ENCODE measurements at regions not wholly inside any gene's neighbourhood (a gene's known extent, or its start where the extent isn't known, plus 50 kb on each side); places are given as distances from the start of the nearest gene placed in this dataset.
"Not testable (repeated sequence)": the region's sequence is repeated elsewhere in the genome, so short reads cannot be mapped to it uniquely, and the experiment has no call there.

- no peak for DNase-seq
Measured at GRCh38 chr9:25917731-25918362, 239.6 kb upstream of the TUSC1 start.

GRCh38 chr9:25913806-25914205 is 235.6 kb upstream of the TUSC1 start:
- DNase-seq: no peak

- no peak for DNase-seq
Measured at GRCh38 chr9:25904701-25905100, 226.5 kb upstream of the TUSC1 start.

- no peak for DNase-seq
Measured at GRCh38 chr9:25891527-25891926, 213.3 kb upstream of the TUSC1 start.

GRCh38 chr9:25889661-25890060 is 211.4 kb upstream of the TUSC1 start:
- DNase-seq: no peak

GRCh38 chr9:25876248-25876647 is 198.0 kb upstream of the TUSC1 start:
- DNase-seq: no peak

- no peak for DNase-seq
Measured at GRCh38 chr9:25864509-25864908, 186.3 kb upstream of the TUSC1 start.

- DNase-seq: no peak
Measured at GRCh38 chr9:25861421-25861820, 183.2 kb upstream of the TUSC1 start.

- DNase-seq: no peak
Measured at GRCh38 chr9:25857147-25857546, 178.9 kb upstream of the TUSC1 start.

- no peak for DNase-seq
Measured at GRCh38 chr9:25850803-25851202, 172.6 kb upstream of the TUSC1 start.

GRCh38 chr9:25845867-25846266 is 167.6 kb upstream of the TUSC1 start:
- no peak for DNase-seq

GRCh38 chr9:25830381-25830780 is 152.1 kb upstream of the TUSC1 start:
- DNase-seq: no peak

GRCh38 chr9:25827626-25828025 is 149.4 kb upstream of the TUSC1 start:
- DNase-seq: no peak

- no peak for DNase-seq
Measured at GRCh38 chr9:25816439-25816838, 138.2 kb upstream of the TUSC1 start.

GRCh38 chr9:25814023-25814422 is 135.8 kb upstream of the TUSC1 start:
- DNase-seq: no peak

GRCh38 chr9:25813478-25813877 is 135.2 kb upstream of the TUSC1 start:
- no peak for DNase-seq

GRCh38 chr9:25808554-25808953 is 130.3 kb upstream of the TUSC1 start:
- no peak for DNase-seq

GRCh38 chr9:25804856-25805255 is 126.6 kb upstream of the TUSC1 start:
- no peak for DNase-seq

GRCh38 chr9:25801989-25802388 is 123.7 kb upstream of the TUSC1 start:
- DNase-seq: not testable (repeated sequence)

- DNase-seq: no peak
Measured at GRCh38 chr9:25773805-25774204, 95.6 kb upstream of the TUSC1 start.

GRCh38 chr9:25755951-25756350 is 77.7 kb upstream of the TUSC1 start:
- no peak for DNase-seq

- DNase-seq: no peak
Measured at GRCh38 chr9:25752398-25752797, 74.2 kb upstream of the TUSC1 start.

GRCh38 chr9:25742256-25742655 is 64.0 kb upstream of the TUSC1 start:
- DNase-seq: no peak

GRCh38 chr9:25733336-25733982 is 55.2 kb upstream of the TUSC1 start:
- no peak for DNase-seq

Data from hypothalamus (tissue), 51 donors.